ENCODE measurements at regions not wholly inside any gene's neighbourhood (a gene's known extent, or its start where the extent isn't known, plus 50 kb on each side); places are given as distances from the start of the nearest gene placed in this dataset.

- TF ChIP-seq CTCF (IDR thresholded peaks at IDR 0.05; ENCODE audit: poor library complexity): no peak
- TF ChIP-seq EZH2 (IDR thresholded peaks at IDR 0.05; ENCODE audit: borderline replicate concordance): no peak
Observed at GRCh38 chr5:139745132-139745799, 50.3 kb upstream of the PSD2 start.
